ENCODE measurements at regions not wholly inside any gene's neighbourhood (a gene's known extent, or its start where the extent isn't known, plus 50 kb on each side); places are given as distances from the start of the nearest gene placed in this dataset.

- no peak for TF ChIP-seq TCF7L2 (IDR thresholded peaks at IDR 0.05; ENCODE audit: low read depth, low read length)
- no peak for TF ChIP-seq CTCF (IDR thresholded peaks at IDR 0.05)
- no peak for TF ChIP-seq REST (IDR thresholded peaks at IDR 0.05; ENCODE audit: insufficient read depth in 1 of 2, low read depth in 2 of 2, low read length in 1 of 2)
- no peak for TF ChIP-seq POLR2AphosphoS5 (IDR thresholded peaks at IDR 0.05; ENCODE audit: low read depth, low read length)
Measured at GRCh38 chr3:182129740-182130139, 418.0 kb downstream of the SOX2 start.

Data from Panc1 (cell line).